Spinal cord (tissue), 9 donors: ENCODE measurements at regions not wholly inside any gene's neighbourhood (a gene's known extent, or its start where the extent isn't known, plus 50 kb on each side); places are given as distances from the start of the nearest gene placed in this dataset.
"Not testable (repeated sequence)": the region's sequence is repeated elsewhere in the genome, so short reads cannot be mapped to it uniquely, and the experiment has no call there.

Source experiments
- DNase-seq, 6 donors: peaks; one replicate each; pipeline versions ENCODE4 v3.0.0 to v3.0.0-alpha.2; 2013 to 2015; ENCODE audit warnings: low spot score in 6 of 6, low read depth in 4 of 6
- H3K27ac ChIP-seq: one replicate; pipeline ENCODE4 v1.5.1; 2013; ENCODE audit warnings: low read depth, low read length, control low read depth
- H3K27me3 ChIP-seq: one replicate; pipeline ENCODE4 v1.6.1; 2013; ENCODE audit warnings: low read length; ENCODE audit not compliant: control insufficient read depth, insufficient read depth
- H3K36me3 ChIP-seq: one replicate; pipeline ENCODE4 v1.6.1; 2013; ENCODE audit warnings: low read length; ENCODE audit not compliant: control insufficient read depth, insufficient read depth
- H3K4me1 ChIP-seq: one replicate; pipeline ENCODE4 v1.6.1; 2013; ENCODE audit warnings: low read length; ENCODE audit not compliant: control insufficient read depth, insufficient read depth
- H3K4me3 ChIP-seq: one replicate; pipeline ENCODE4 v1.5.1; 2013; ENCODE audit warnings: low read depth, low read length, control low read depth
- H3K9me3 ChIP-seq: one replicate; pipeline ENCODE4 v1.6.1; 2013; ENCODE audit warnings: low read length; ENCODE audit not compliant: control insufficient read depth, insufficient read depth
- WGBS: methylation state at CpG from one replicate; pipeline ENCODE4 v1.1.5; 2013; ENCODE audit warnings: missing lambda C conversion rate; ENCODE audit not compliant: insufficient coverage; 5-methylcytosine and 5-hydroxymethylcytosine counted together
- donor health status: healthy.

GRCh38 chr16:29237495-29237894 is 169.0 kb downstream of the NPIPB11 start:
- 97% methylated on average over 6 of the region's 15 CpGs for WGBS
- not testable (repeated sequence) for H3K9me3 ChIP-seq, H3K36me3 ChIP-seq, H3K27ac ChIP-seq, DNase-seq, H3K4me3 ChIP-seq, H3K27me3 ChIP-seq, H3K4me1 ChIP-seq

DNA sequence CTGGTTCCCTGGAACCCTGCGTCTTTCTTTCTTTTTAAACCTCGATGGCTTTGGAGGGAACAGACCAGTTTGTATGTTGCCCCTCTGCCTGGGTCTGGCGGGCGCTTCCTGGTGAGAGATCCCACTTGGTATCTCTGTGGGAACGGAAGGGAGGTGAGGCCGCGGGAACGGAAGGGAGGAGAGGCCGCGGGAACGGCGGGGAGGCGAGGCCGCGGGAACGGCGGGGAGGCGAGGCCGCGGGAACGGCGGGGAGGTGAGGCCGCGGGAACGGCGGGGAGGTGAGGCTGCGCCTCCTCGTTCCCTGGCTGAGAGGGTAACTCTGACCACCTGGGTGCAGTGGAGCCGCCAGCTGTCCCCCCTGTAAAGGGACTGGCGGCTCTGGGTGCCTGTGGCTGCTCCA is 169.5 kb downstream of the NPIPB11 start:
- not testable (repeated sequence) for H3K36me3 ChIP-seq, H3K9me3 ChIP-seq, H3K27ac ChIP-seq, H3K4me3 ChIP-seq, DNase-seq, H3K4me1 ChIP-seq, H3K27me3 ChIP-seq
- WGBS: 94% methylated on average over 14 of the region's 30 CpGs

DNA sequence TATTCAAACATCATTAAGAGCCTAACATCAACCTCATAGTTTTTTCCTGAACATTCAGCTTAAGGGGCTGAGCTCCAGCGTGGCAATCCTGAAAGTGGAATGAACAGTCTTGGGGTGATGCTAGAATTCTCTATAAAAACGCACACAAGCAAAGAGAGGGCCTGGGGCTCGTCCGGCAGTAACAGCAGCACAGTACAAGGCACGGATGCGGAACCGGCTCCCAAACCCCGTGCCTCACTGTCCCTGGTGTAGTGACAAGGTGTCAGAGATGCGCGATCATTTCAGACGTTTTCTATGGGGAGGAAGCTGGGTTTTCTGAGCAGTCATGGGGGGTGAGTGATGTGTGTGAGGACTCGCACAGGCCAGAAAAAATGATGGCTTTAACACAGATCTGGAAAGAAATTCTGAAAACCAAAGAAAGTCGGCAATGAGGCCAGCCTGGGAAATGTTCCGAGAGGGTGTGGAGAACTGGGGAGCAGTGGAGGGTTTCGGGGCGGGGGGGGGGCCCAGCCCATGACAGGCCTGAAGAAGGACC is 170.6 kb downstream of the NPIPB11 start:
- H3K4me3 ChIP-seq, DNase-seq, H3K9me3 ChIP-seq, H3K27ac ChIP-seq, H3K27me3 ChIP-seq, H3K36me3 ChIP-seq, H3K4me1 ChIP-seq: not testable (repeated sequence)
- WGBS: 89% methylated on average over 11 of the region's 16 CpGs

- H3K4me3 ChIP-seq, H3K9me3 ChIP-seq, H3K36me3 ChIP-seq, H3K27ac ChIP-seq, H3K27me3 ChIP-seq, DNase-seq: not testable (repeated sequence)
- H3K4me1 ChIP-seq: peaks cover 17% of the 10 kb centered on the region
- WGBS: 91% methylated on average over 17 of the region's 21 CpGs
Observed at GRCh38 chr16:29234536-29235275, 171.8 kb downstream of the NPIPB11 start.

DNA sequence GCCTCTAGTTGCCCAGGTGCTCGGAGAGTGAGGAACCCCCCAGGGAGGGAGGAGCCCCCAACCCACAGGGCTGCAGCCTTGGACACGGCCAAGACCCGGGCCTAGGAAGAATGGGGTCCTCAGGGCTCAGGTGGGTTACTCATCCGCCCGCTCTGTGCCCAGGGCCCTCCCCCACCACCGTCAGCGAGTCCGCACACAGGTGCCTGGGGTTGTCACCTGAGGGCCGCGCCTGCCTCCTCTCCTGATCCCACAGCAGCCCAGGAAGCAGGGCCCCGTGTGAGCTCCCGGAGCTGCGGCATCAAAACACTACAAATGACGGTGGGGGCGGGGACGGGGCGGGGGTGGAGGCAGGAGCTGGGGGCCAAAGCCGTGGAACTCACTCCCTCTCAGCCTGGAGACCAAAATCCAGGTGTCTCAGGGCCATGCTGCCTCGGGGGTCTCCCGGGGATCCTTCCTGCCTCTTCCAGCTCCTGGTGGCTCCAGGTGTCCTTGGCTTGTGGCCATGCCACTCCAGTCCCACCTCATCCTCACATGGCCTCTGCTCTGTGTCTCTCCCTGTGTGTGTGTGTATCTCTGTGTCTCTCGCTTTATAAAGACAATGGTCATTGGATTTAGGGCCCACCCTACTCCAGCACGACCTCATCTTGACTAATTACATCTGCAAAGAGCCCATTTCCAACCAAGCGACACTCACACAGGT is 172.7 kb downstream of the NPIPB11 start:
- H3K27ac ChIP-seq, H3K9me3 ChIP-seq, H3K27me3 ChIP-seq, DNase-seq, H3K4me3 ChIP-seq, H3K36me3 ChIP-seq: not testable (repeated sequence)
- 90% methylated on average over 7 of the region's 23 CpGs for WGBS
- peaks cover 23% of the 10 kb centered on the region for H3K4me1 ChIP-seq

DNA sequence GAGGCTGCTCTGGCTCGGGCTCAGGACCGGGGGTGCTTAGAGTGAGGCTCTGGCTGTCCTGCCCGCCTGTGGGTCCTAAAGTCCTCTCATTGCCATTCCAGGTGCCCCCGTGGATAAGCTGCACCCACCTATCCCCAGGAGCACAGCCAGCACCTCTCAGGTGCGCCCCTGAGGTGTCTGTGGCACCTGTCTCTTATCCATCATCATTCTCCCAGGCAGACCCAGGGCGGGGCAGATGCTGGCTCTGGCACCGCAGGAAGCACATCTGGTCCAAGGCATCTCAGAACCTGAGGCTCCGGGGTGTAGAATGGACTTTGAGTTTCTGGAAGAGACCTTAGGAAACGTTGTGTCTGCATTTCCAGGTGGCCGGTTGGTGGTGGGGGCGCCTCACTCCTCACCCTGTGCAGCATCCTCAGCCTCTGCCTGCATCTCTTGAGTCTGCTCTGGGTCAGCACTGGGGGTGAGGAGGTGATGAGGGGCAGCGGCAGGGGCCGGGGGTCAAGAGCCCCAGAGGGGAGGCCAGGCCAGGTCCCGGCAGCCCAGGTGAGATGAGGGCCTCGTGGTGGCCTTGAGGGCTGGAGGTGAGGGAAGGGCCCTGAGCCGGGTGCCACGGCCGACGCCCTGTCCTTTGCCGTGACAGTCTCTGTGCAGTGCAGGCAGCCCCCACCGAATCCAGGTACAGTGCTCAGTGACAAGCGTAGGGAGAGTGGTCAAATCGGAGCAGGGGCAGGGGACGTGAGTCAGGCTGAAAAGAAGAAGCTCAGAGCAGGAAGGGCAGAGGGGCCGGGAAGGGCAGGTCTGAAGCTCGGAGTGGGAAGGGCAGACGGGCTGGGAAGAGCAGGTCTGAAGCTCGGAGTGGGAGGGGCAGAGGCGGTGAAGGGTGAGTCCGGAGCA is 173.5 kb downstream of the NPIPB11 start:
- no peaks in the 10 kb centered on the region for H3K36me3 ChIP-seq
- H3K27ac ChIP-seq: no peak overlapping the region
- H3K27me3 ChIP-seq: no peaks in the 10 kb centered on the region
- DNase-seq: no peak
- H3K9me3 ChIP-seq: no peaks in the 10 kb centered on the region
- H3K4me3 ChIP-seq: no peak overlapping the region
- peaks cover 26% of the 10 kb centered on the region for H3K4me1 ChIP-seq
- WGBS: 90% methylated on average over 27 of the region's 30 CpGs

DNA sequence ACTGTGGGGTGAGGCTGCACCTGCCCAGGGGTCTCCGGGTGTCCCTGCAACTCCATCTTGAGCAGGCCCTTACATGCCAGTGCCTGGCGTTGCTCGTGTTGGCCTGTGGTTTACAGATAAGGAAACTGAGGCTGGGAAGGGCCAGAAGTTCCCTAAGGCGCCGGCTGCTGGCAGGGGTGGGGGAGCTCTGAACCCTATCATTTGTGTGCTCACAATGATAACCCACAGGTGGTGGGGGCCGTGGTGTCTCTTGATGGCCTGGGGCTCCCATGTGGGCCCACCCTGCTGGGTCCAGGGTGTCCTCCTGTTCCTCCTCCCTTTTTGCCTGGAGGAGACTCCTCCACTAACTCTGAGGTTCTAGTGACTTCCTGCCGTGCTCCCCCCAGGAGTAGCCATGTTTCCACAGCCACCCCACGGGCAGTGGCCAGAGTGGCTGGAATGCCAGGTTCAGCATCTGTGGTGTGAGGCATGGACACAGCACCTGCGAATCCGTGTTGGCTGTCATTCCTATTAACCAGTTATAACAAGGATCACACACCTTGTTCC is 174.3 kb downstream of the NPIPB11 start:
- H3K27me3 ChIP-seq, DNase-seq, H3K36me3 ChIP-seq, H3K9me3 ChIP-seq, H3K27ac ChIP-seq, H3K4me3 ChIP-seq: not testable (repeated sequence)
- WGBS: 90% methylated on average over 9 of the region's 10 CpGs
- H3K4me1 ChIP-seq: peaks cover 26% of the 10 kb centered on the region

- H3K9me3 ChIP-seq: no peaks in the 10 kb centered on the region
- DNase-seq: no peak
- no peak overlapping the region for H3K4me3 ChIP-seq
- H3K36me3 ChIP-seq: no peaks in the 10 kb centered on the region
- H3K4me1 ChIP-seq: peaks cover 26% of the 10 kb centered on the region
- peak overlapping the region; percentile 61 for H3K27ac ChIP-seq
- no peaks in the 10 kb centered on the region for H3K27me3 ChIP-seq
- 46% methylated on average over 17 of the region's 18 CpGs for WGBS
Observed at GRCh38 chr16:29231244-29231643, 175.3 kb downstream of the NPIPB11 start.

DNA sequence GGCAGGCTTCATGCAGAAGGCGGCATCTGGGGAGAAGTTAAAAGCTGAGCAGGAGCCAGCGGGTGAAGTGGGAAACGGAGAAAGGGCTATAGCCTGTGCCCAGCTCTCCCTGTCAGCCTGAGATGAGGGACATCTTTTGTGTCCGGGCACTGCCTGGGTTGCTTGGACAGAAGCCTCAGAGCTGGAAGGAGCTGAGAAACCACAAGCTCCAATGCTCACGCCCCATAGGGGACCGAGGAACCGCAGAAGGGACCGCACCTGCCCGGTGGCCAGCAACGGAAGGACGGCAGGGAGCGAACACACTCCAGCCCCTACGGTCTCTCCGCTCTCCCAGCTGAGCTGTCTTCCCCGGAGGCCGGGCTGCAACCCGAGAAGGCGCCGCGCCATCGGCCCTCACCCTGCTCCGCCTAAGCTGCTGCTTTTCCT is 175.8 kb downstream of the NPIPB11 start:
- Histone ChIP-seq H3K27me3 (no peaks in the 10 kb centered on the region), H3K4me1 (peaks cover 26% of the 10 kb centered on the region), H3K9me3 (no peaks in the 10 kb centered on the region), H3K36me3 (no peaks in the 10 kb centered on the region), H3K27ac (peak overlapping the region; percentile 61), H3K4me3 (no peak overlapping the region)
- no peak for DNase-seq
- WGBS: 58% methylated on average over 14 of the region's 22 CpGs
